GM23338 (cell line): ENCODE measurements at regions not wholly inside any gene's neighbourhood (a gene's known extent, or its start where the extent isn't known, plus 50 kb on each side); places are given as distances from the start of the nearest gene placed in this dataset.

Experiments used
- ATAC-seq: fragments of 200-7000 bp; cut with Tn5 transposase; 3 replicates; pipeline ENCODE4 v1.9.1; 2020
- DNase-seq: peaks from one replicate; pipeline ENCODE4 v3.0.0-alpha.2; 2015; ENCODE audit warnings: low spot score
- H2AFZ ChIP-seq: fragments of 200-600 bp; sonication (generic); 2 replicates; pipeline ENCODE4 v1.8.0; 2016; ENCODE audit warnings: antibody characterized with exemption, mild to moderate bottlenecking, moderate library complexity
- H3F3A ChIP-seq: fragments of 200-600 bp; sonication (generic); replicated peaks from 2 replicates; pipeline ENCODE4 v1.8.0; 2017; ENCODE audit warnings: antibody characterized with exemption, mixed run types, low read depth
- H3K27ac ChIP-seq: fragments of 200-600 bp; sonication (generic); 2 replicates; pipeline ENCODE4 v1.6.1; 2016; ENCODE audit warnings: low read depth
- H3K27me3 ChIP-seq: fragments of 200-600 bp; sonication (generic); 2 replicates; pipeline ENCODE4 v1.8.0; 2016; ENCODE audit warnings: mild to moderate bottlenecking, mixed run types, moderate library complexity; ENCODE audit not compliant: insufficient read depth
- H3K36me3 ChIP-seq: fragments of 200-600 bp; sonication (generic); 2 replicates; pipeline ENCODE4 v1.8.0; 2016; ENCODE audit warnings: mild to moderate bottlenecking; ENCODE audit not compliant: insufficient read depth
- H3K4me1 ChIP-seq: fragments of 200-600 bp; sonication (generic); 2 replicates; pipeline ENCODE4 v1.8.0; 2016; ENCODE audit warnings: mild to moderate bottlenecking, moderate library complexity; ENCODE audit not compliant: insufficient read depth
- H3K4me2 ChIP-seq: fragments of 200-600 bp; sonication (generic); 2 replicates; pipeline ENCODE4 v1.7.1; 2017; ENCODE audit warnings: mixed run types
- H3K4me3 ChIP-seq: fragments of 200-600 bp; sonication (generic); 2 replicates; pipeline ENCODE4 v1.6.1; 2016; ENCODE audit warnings: mixed run types
- H3K79me2 ChIP-seq: fragments of 200-600 bp; sonication (generic); replicated peaks from 2 replicates; pipeline ENCODE4 v1.8.0; 2017; ENCODE audit warnings: mild to moderate bottlenecking; ENCODE audit not compliant: insufficient read depth
- H3K9me2 ChIP-seq: fragments of 200-600 bp; sonication (generic); 2 replicates; pipeline ENCODE4 v1.8.0; 2017; ENCODE audit not compliant: insufficient read depth
- H4K20me1 ChIP-seq: fragments of 200-600 bp; sonication (generic); replicated peaks from 2 replicates; pipeline ENCODE4 v1.8.0; 2017; ENCODE audit warnings: mild to moderate bottlenecking; ENCODE audit not compliant: insufficient read depth
- H3K27ac Mint-ChIP-seq: 2 replicates; pipeline ENCODE4 v1.8.0; 2020; ENCODE audit warnings: inconsistent platforms, mild to moderate bottlenecking, moderate library complexity, mixed read lengths
- H3K27me3 Mint-ChIP-seq: 3 replicates; pipeline ENCODE4 v1.8.0; 2022; ENCODE audit warnings: low read depth, mild to moderate bottlenecking, moderate library complexity, mixed read lengths, inconsistent platforms; ENCODE audit not compliant: insufficient read depth, poor library complexity
- H3K36me3 Mint-ChIP-seq: 3 replicates; pipeline ENCODE4 v1.8.0; 2021; ENCODE audit warnings: low read depth, mild to moderate bottlenecking, inconsistent platforms, moderate library complexity, mixed read lengths
- H3K4me1 Mint-ChIP-seq: 3 replicates; pipeline ENCODE4 v1.8.0; 2020; ENCODE audit warnings: mild to moderate bottlenecking, inconsistent platforms, mixed read lengths
- H3K4me3 Mint-ChIP-seq: 3 replicates; pipeline ENCODE4 v1.8.0; 2021; ENCODE audit warnings: moderate library complexity, mild to moderate bottlenecking, inconsistent platforms, mixed read lengths
- H3K9me3 Mint-ChIP-seq: 3 replicates; pipeline ENCODE4 v1.8.0; 2020; ENCODE audit warnings: moderate library complexity, mild to moderate bottlenecking, inconsistent platforms, mixed read lengths
- CREB1 ChIP-seq: fragments of 250-450 bp; sonication (Bioruptor Pico); IDR thresholded peaks from 2 replicates; pipeline ENCODE4 v1.5.0; 2020; ENCODE audit warnings: low read depth, mild to moderate bottlenecking, moderate library complexity
- EZH2 ChIP-seq: fragments of 200-600 bp; sonication (generic); IDR thresholded peaks from one replicate; pipeline ENCODE4 v1.8.0; 2017; ENCODE audit warnings: antibody characterized with exemption, mild to moderate bottlenecking, low read depth; ENCODE audit not compliant: unreplicated experiment
- EZH2phosphoT487 ChIP-seq: fragments of 200-600 bp; sonication (generic); IDR thresholded peaks from one replicate; pipeline ENCODE4 v1.8.1; 2018; ENCODE audit warnings: antibody characterized with exemption; ENCODE audit not compliant: unreplicated experiment
- JUNB ChIP-seq: IDR thresholded peaks from one replicate; pipeline ENCODE4 v1.6.1; 2016; ENCODE audit warnings: antibody characterized with exemption; ENCODE audit not compliant: unreplicated experiment
- NANOG ChIP-seq: IDR thresholded peaks from 2 replicates; pipeline ENCODE4 v1.6.1; 2016; ENCODE audit warnings: antibody characterized with exemption, borderline replicate concordance
- STAT1 ChIP-seq: IDR thresholded peaks from one replicate; pipeline ENCODE4 v1.6.1; 2016; ENCODE audit warnings: antibody characterized with exemption; ENCODE audit not compliant: unreplicated experiment
- ZNF114 ChIP-seq: fragments of 250-450 bp; sonication (Bioruptor Pico); IDR thresholded peaks from 2 replicates; pipeline ENCODE4 v1.5.0; 2020; ENCODE audit warnings: mild to moderate bottlenecking, moderate library complexity
- TF ChIP-seq, protein P1 (sequence below), 2 experiments: fragments of 200-600 bp in 1 of 2; sonication (generic) in 1 of 2; conservative IDR thresholded peaks; 2 replicates each; pipeline versions ENCODE4 v1.5.1 to v1.6.1; 2016 to 2017; ENCODE audit warnings: antibody characterized with exemption in 2 of 2, low read depth in 2 of 2, mild to moderate bottlenecking in 2 of 2, moderate library complexity in 1 of 2
- TF ChIP-seq, protein P2 (sequence below): fragments of 250-450 bp; sonication (Bioruptor Pico); IDR thresholded peaks from 2 replicates; pipeline ENCODE4 v1.5.0; 2020; ENCODE audit warnings: mild to moderate bottlenecking, moderate library complexity
- TF ChIP-seq, protein P3 (sequence below): IDR thresholded peaks from one replicate; pipeline ENCODE4 v1.6.1; 2018; ENCODE audit warnings: antibody characterized with exemption; ENCODE audit not compliant: unreplicated experiment

DNA sequence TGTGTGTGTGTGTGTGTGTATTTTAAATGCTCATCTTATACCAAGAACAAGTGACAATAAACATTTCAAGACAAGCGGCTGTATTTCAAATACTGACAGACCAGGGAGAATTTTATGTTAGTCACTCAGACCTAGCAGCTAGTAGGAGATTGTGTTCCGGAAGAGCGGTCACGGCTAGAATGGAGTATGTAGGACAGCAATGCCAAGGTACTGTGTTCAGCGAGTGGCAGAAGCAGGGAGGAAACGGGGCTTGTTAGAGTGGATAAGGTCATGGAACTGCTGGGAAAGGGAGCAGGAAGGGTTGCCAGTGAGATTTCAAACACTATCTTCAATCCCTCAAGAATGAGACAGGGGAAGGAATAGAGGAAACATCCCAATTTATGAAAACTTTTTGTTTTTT is 260.5 kb upstream of the PITRM1 start (continued):
- TF ChIP-seq, protein P1, sequence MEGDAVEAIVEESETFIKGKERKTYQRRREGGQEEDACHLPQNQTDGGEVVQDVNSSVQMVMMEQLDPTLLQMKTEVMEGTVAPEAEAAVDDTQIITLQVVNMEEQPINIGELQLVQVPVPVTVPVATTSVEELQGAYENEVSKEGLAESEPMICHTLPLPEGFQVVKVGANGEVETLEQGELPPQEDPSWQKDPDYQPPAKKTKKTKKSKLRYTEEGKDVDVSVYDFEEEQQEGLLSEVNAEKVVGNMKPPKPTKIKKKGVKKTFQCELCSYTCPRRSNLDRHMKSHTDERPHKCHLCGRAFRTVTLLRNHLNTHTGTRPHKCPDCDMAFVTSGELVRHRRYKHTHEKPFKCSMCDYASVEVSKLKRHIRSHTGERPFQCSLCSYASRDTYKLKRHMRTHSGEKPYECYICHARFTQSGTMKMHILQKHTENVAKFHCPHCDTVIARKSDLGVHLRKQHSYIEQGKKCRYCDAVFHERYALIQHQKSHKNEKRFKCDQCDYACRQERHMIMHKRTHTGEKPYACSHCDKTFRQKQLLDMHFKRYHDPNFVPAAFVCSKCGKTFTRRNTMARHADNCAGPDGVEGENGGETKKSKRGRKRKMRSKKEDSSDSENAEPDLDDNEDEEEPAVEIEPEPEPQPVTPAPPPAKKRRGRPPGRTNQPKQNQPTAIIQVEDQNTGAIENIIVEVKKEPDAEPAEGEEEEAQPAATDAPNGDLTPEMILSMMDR (conservative IDR thresholded peaks at IDR 0.05; ENCODE audit: low read depth in 2 of 2), result no peak

DNA sequence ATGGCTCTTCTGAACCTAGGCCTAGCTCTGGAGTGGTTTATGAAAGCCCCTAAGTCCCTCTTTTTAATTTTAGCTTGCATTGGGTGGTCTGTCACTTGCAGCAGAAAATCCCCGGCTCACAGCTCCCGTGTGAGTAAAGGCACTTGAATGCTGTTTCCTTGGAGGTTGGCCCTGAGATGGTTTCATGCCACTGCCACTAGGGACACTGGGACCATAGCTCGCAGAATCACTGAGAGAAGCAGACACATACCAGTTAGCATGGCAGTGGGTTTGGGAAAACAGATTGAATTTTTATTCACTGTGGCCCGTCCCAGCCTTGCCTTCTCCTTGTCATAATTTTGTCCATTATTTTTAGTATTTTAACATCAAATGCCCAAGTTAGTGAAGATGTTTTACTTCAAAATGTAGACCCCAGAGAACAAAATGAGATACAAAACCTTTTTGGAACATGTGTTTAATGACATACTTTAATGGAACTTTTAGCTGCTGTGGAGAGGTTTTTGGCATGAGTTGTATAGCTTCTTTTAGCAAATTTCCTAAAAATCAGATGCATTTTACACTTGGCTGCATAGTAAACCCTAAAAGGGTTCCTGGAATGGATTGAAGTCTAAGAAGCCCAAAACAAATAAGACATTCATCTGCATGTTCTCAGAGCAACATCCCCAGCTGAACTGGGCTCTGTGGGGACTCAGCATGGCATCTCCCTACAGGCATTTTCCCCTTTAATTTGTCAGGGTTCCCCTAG is 259.7 kb upstream of the PITRM1 start:
- Histone ChIP-seq H4K20me1 (no peaks in the 10 kb centered on the region), H3K79me2 (no peaks in the 10 kb centered on the region), H2AFZ (no peak overlapping the region), H3K9me2 (no peaks in the 10 kb centered on the region), H3F3A (no peaks in the 10 kb centered on the region), H3K27me3 (no peaks in the 10 kb centered on the region), H3K4me3 (no peak overlapping the region), H3K4me2 (no peak overlapping the region), H3K4me1 (no peaks in the 10 kb centered on the region), H3K27ac (no peak overlapping the region), H3K36me3 (no peaks in the 10 kb centered on the region)
- H3K36me3 Mint-ChIP-seq, result peaks cover 4% of the 10 kb centered on the region; the same call in 2 of the 3 replicates
- ATAC-seq, result no peak
- H3K27me3 Mint-ChIP-seq, result no peaks in the 10 kb centered on the region
- DNase-seq, result no peak
- H3K27ac Mint-ChIP-seq, result no peak overlapping the region
- peaks cover 8% of the 10 kb centered on the region; the same call in 2 of the 3 replicates for H3K9me3 Mint-ChIP-seq
- no peak overlapping the region for H3K4me3 Mint-ChIP-seq
- H3K4me1 Mint-ChIP-seq, result no peaks in the 10 kb centered on the region; the same call in 1 of the 3 replicates
- TF ChIP-seq EZH2 (no peak), EZH2phosphoT487 (no peak), ZNF114 (no peak), STAT1 (no peak), CREB1 (CRISPR knock-in tag) (no peak), JUNB (no peak), NANOG (no peak)
- TF ChIP-seq, protein P2, sequence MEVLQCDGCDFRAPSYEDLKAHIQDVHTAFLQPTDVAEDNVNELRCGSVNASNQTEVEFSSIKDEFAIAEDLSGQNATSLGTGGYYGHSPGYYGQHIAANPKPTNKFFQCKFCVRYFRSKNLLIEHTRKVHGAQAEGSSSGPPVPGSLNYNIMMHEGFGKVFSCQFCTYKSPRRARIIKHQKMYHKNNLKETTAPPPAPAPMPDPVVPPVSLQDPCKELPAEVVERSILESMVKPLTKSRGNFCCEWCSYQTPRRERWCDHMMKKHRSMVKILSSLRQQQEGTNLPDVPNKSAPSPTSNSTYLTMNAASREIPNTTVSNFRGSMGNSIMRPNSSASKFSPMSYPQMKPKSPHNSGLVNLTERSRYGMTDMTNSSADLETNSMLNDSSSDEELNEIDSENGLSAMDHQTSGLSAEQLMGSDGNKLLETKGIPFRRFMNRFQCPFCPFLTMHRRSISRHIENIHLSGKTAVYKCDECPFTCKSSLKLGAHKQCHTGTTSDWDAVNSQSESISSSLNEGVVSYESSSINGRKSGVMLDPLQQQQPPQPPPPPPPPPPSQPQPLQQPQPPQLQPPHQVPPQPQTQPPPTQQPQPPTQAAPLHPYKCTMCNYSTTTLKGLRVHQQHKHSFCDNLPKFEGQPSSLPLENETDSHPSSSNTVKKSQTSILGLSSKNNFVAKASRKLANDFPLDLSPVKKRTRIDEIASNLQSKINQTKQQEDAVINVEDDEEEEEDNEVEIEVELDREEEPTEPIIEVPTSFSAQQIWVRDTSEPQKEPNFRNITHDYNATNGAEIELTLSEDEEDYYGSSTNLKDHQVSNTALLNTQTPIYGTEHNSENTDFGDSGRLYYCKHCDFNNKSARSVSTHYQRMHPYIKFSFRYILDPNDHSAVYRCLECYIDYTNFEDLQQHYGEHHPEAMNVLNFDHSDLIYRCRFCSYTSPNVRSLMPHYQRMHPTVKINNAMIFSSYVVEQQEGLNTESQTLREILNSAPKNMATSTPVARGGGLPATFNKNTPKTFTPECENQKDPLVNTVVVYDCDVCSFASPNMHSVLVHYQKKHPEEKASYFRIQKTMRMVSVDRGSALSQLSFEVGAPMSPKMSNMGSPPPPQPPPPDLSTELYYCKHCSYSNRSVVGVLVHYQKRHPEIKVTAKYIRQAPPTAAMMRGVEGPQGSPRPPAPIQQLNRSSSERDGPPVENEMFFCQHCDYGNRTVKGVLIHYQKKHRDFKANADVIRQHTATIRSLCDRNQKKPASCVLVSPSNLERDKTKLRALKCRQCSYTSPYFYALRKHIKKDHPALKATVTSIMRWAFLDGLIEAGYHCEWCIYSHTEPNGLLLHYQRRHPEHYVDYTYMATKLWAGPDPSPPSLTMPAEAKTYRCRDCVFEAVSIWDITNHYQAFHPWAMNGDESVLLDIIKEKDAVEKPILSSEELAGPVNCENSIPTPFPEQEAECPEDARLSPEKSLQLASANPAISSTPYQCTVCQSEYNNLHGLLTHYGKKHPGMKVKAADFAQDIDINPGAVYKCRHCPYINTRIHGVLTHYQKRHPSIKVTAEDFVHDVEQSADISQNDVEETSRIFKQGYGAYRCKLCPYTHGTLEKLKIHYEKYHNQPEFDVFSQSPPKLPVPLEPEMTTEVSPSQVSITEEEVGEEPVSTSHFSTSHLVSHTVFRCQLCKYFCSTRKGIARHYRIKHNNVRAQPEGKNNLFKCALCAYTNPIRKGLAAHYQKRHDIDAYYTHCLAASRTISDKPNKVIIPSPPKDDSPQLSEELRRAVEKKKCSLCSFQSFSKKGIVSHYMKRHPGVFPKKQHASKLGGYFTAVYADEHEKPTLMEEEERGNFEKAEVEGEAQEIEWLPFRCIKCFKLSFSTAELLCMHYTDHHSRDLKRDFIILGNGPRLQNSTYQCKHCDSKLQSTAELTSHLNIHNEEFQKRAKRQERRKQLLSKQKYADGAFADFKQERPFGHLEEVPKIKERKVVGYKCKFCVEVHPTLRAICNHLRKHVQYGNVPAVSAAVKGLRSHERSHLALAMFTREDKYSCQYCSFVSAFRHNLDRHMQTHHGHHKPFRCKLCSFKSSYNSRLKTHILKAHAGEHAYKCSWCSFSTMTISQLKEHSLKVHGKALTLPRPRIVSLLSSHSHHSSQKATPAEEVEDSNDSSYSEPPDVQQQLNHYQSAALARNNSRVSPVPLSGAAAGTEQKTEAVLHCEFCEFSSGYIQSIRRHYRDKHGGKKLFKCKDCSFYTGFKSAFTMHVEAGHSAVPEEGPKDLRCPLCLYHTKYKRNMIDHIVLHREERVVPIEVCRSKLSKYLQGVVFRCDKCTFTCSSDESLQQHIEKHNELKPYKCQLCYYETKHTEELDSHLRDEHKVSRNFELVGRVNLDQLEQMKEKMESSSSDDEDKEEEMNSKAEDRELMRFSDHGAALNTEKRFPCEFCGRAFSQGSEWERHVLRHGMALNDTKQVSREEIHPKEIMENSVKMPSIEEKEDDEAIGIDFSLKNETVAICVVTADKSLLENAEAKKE (CRISPR knock-in tag), result no peak
- TF ChIP-seq, protein P3, sequence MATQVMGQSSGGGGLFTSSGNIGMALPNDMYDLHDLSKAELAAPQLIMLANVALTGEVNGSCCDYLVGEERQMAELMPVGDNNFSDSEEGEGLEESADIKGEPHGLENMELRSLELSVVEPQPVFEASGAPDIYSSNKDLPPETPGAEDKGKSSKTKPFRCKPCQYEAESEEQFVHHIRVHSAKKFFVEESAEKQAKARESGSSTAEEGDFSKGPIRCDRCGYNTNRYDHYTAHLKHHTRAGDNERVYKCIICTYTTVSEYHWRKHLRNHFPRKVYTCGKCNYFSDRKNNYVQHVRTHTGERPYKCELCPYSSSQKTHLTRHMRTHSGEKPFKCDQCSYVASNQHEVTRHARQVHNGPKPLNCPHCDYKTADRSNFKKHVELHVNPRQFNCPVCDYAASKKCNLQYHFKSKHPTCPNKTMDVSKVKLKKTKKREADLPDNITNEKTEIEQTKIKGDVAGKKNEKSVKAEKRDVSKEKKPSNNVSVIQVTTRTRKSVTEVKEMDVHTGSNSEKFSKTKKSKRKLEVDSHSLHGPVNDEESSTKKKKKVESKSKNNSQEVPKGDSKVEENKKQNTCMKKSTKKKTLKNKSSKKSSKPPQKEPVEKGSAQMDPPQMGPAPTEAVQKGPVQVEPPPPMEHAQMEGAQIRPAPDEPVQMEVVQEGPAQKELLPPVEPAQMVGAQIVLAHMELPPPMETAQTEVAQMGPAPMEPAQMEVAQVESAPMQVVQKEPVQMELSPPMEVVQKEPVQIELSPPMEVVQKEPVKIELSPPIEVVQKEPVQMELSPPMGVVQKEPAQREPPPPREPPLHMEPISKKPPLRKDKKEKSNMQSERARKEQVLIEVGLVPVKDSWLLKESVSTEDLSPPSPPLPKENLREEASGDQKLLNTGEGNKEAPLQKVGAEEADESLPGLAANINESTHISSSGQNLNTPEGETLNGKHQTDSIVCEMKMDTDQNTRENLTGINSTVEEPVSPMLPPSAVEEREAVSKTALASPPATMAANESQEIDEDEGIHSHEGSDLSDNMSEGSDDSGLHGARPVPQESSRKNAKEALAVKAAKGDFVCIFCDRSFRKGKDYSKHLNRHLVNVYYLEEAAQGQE, result no peak
- TF ChIP-seq, protein P1 (conservative IDR thresholded peaks at IDR 0.05; ENCODE audit: low read depth in 2 of 2), result no peak
